ENCODE measurements at regions not wholly inside any gene's neighbourhood (a gene's known extent, or its start where the extent isn't known, plus 50 kb on each side); places are given as distances from the start of the nearest gene placed in this dataset.

DNA sequence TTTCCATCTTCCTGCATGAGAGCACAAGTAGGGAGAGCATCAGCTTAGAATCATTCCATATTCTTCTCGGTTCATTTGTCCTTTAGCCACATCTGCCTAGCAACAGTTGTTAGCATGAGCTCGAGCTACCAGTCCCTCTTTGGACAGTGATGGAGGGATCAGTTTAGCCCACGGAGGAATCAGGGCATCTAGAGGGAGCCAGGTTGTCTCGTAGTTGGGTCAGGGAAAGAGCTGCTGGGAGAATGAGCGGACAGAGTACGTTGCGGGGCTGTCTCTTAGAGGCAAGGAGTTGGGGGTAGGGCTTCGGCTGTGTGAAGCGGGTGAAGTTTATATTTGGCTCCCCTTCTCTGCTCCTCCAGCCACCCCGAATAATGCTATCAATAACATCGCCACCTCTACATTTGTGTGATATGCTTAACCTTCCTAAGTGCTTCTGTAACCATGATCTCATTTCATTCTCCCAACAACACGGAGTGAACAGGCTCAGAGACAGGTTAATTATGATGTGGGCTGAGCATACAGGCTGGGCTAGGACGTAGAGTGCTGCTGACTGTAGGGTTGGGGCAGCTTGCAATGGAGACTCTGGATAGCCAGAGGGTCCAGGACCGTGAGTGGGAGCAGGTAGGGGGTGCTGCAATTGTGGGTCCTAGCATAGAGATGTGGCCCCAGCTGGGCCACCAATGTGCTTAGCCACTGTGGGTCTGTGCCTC lies 72.6 kb downstream of the FRMPD3 start:
- Histone ChIP-seq H3K36me3 (ENCODE audit: control insufficient read depth in 2 of 2, insufficient read depth in 2 of 2, low read length in 1 of 2) (no peaks in the 10 kb centered on the region), H3K79me2 (ENCODE audit: control insufficient read depth, insufficient read depth, low read length) (no peaks in the 10 kb centered on the region), H3K4me1 (ENCODE audit: control insufficient read depth, insufficient read depth, low read length) (no peaks in the 10 kb centered on the region), H3K4me3 (no peak overlapping the region), H4K20me1 (ENCODE audit: control insufficient read depth, insufficient read depth) (no peaks in the 10 kb centered on the region), H3K9ac (ENCODE audit: control insufficient read depth, insufficient read depth, low read length) (no peak overlapping the region), H3K27ac (ENCODE audit: control insufficient read depth, insufficient read depth) (no peak overlapping the region), H2AFZ (ENCODE audit: control insufficient read depth, low read depth, low read length) (no peak overlapping the region), H3K27me3 (replicated peaks in 1 of 2; ENCODE audit: control insufficient read depth in 2 of 2, insufficient read depth in 2 of 2, low read length in 1 of 2) (no peaks in the 10 kb centered on the region; a peak in 1 of 4 replicates), H3K9me3 (replicated peaks; ENCODE audit: control insufficient read depth, insufficient read depth, low read length) (no peaks in the 10 kb centered on the region), H3K4me2 (ENCODE audit: control insufficient read depth, insufficient read depth) (no peak overlapping the region)
- in situ Hi-C loops (cut with MboI) (no loop called here), intact Hi-C loops (cut with micrococcal nuclease; ENCODE audit: unreplicated experiment) (no loop called here)
- SMC1A ChIA-PET (ENCODE audit: uncharacterized antibody, unreplicated experiment): no interaction called here
- no TSS peak for BruUV-seq (replicated peaks)
- no peak for TF ChIP-seq BMI1 (IDR thresholded peaks at IDR 0.05; ENCODE audit: borderline replicate concordance)
- TF ChIP-seq SP1 (IDR thresholded peaks at IDR 0.05; ENCODE audit: low read depth, low read length): no peak
- no peak for TF ChIP-seq RBBP5 (conservative IDR thresholded peaks at IDR 0.05)
- TF ChIP-seq ZNF24 (IDR thresholded peaks at IDR 0.05): no peak
- no peak for TF ChIP-seq ZNF274 (IDR thresholded peaks at IDR 0.05; ENCODE audit: insufficient read depth, insufficient read length)
- TF ChIP-seq, protein P1, sequence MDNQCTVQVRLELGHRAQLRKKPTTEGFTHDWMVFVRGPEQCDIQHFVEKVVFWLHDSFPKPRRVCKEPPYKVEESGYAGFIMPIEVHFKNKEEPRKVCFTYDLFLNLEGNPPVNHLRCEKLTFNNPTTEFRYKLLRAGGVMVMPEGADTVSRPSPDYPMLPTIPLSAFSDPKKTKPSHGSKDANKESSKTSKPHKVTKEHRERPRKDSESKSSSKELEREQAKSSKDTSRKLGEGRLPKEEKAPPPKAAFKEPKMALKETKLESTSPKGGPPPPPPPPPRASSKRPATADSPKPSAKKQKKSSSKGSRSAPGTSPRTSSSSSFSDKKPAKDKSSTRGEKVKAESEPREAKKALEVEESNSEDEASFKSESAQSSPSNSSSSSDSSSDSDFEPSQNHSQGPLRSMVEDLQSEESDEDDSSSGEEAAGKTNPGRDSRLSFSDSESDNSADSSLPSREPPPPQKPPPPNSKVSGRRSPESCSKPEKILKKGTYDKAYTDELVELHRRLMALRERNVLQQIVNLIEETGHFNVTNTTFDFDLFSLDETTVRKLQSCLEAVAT (IDR thresholded peaks at IDR 0.05): no peak
- no peak for TF ChIP-seq STAT1 (conservative IDR thresholded peaks at IDR 0.05)
- no peak for TF ChIP-seq SREBF1 (IDR thresholded peaks at IDR 0.05; ENCODE audit: low read length)
- TF ChIP-seq CBFB (IDR thresholded peaks at IDR 0.05; ENCODE audit: low read depth): no peak
- TF ChIP-seq SMC3 (IDR thresholded peaks at IDR 0.05; ENCODE audit: borderline replicate concordance, low read length): no peak
- no peak for TF ChIP-seq IRF4 (IDR thresholded peaks at IDR 0.05; ENCODE audit: low read depth, low read length)
- no peak for TF ChIP-seq BCL3 (IDR thresholded peaks at IDR 0.05; ENCODE audit: borderline replicate concordance, insufficient read depth, low read depth, low read length, poor library complexity, severe bottlenecking)
- no peak for TF ChIP-seq BCL11A (IDR thresholded peaks at IDR 0.05; ENCODE audit: low read depth, low read length)
- no peak for TF ChIP-seq ASH2L (IDR thresholded peaks at IDR 0.05; ENCODE audit: borderline replicate concordance, low read depth)
- no peak for TF ChIP-seq NFXL1 (IDR thresholded peaks at IDR 0.05; ENCODE audit: borderline replicate concordance)
- no peak for TF ChIP-seq HDAC2 (IDR thresholded peaks at IDR 0.05)
- TF ChIP-seq RFX5 (IDR thresholded peaks at IDR 0.05; ENCODE audit: low read depth, low read length): no peak
- POLR2A ChIA-PET: no interaction called here
- RAD21 ChIA-PET (ENCODE audit: unreplicated experiment): no interaction called here
- no peak for FAIRE-seq
- ATAC-seq: no peak
- DNase-seq (ENCODE audit: low read depth, low spot score): no peak
- WGBS (ENCODE audit: insufficient coverage, insufficient replicate concordance, low lambda C conversion rate, missing lambda C conversion rate): 32% methylated on average over 14 of the region's 14 CpGs
- CTCF ChIA-PET: no interaction called here
